ENCODE measurements at regions not wholly inside any gene's neighbourhood (a gene's known extent, or its start where the extent isn't known, plus 50 kb on each side); places are given as distances from the start of the nearest gene placed in this dataset.

DNA sequence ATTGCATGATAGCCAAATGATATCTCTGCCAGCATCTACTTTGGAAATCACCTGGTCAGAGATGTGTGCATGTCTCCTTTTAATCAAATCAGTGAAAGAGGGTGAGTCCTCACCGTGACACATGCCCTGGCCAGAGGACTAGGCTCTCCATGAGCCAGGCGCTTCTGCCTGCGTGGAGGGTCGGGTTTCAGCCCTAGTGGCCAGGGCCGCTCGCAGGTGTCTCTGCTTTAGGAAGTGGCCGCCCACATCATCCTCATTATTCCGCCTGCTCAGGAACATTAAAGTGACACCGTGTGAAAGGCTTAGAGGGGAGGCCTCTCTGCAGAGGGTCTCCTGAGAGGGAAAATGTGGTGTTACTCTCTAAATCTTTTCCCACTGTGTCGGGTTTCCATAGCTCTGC, 173.6 kb upstream of the PRKCQ start:
- TF ChIP-seq POLR2A (IDR thresholded peaks at IDR 0.05; ENCODE audit: insufficient read depth in 1 of 2, low read depth in 2 of 2, low read length in 2 of 2) = no peak
- TF ChIP-seq, protein P1, sequence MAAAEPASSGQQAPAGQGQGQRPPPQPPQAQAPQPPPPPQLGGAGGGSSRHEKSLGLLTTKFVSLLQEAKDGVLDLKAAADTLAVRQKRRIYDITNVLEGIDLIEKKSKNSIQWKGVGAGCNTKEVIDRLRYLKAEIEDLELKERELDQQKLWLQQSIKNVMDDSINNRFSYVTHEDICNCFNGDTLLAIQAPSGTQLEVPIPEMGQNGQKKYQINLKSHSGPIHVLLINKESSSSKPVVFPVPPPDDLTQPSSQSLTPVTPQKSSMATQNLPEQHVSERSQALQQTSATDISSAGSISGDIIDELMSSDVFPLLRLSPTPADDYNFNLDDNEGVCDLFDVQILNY (CRISPR knock-in tag; conservative IDR thresholded peaks at IDR 0.05) = no peak
- TF ChIP-seq SP4 (CRISPR knock-in tag; IDR thresholded peaks at IDR 0.05) = no peak
- TF ChIP-seq FOXJ3 (CRISPR knock-in tag; IDR thresholded peaks at IDR 0.05; ENCODE audit: borderline replicate concordance) = no peak
- no peak for TF ChIP-seq EZH2 (conservative IDR thresholded peaks at IDR 0.05; ENCODE audit: low read depth, low read length)
- TF ChIP-seq ZNF737 (CRISPR knock-in tag; IDR thresholded peaks at IDR 0.05; ENCODE audit: borderline replicate concordance) = no peak
- TF ChIP-seq, protein P2, sequence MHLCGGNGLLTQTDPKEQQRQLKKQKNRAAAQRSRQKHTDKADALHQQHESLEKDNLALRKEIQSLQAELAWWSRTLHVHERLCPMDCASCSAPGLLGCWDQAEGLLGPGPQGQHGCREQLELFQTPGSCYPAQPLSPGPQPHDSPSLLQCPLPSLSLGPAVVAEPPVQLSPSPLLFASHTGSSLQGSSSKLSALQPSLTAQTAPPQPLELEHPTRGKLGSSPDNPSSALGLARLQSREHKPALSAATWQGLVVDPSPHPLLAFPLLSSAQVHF (CRISPR knock-in tag; IDR thresholded peaks at IDR 0.05) = no peak
- TF ChIP-seq, protein P3, sequence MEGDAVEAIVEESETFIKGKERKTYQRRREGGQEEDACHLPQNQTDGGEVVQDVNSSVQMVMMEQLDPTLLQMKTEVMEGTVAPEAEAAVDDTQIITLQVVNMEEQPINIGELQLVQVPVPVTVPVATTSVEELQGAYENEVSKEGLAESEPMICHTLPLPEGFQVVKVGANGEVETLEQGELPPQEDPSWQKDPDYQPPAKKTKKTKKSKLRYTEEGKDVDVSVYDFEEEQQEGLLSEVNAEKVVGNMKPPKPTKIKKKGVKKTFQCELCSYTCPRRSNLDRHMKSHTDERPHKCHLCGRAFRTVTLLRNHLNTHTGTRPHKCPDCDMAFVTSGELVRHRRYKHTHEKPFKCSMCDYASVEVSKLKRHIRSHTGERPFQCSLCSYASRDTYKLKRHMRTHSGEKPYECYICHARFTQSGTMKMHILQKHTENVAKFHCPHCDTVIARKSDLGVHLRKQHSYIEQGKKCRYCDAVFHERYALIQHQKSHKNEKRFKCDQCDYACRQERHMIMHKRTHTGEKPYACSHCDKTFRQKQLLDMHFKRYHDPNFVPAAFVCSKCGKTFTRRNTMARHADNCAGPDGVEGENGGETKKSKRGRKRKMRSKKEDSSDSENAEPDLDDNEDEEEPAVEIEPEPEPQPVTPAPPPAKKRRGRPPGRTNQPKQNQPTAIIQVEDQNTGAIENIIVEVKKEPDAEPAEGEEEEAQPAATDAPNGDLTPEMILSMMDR (CRISPR knock-in tag; IDR thresholded peaks at IDR 0.05) = no peak
- no peak for TF ChIP-seq RNF2 (conservative IDR thresholded peaks at IDR 0.05; ENCODE audit: low read depth)
- no peak for TF ChIP-seq EHMT2 (IDR thresholded peaks at IDR 0.05; ENCODE audit: borderline replicate concordance, low read depth, low read length)
- TF ChIP-seq ZNF251 (CRISPR knock-in tag; IDR thresholded peaks at IDR 0.05) = no peak
- no peak for TF ChIP-seq ZNF569 (CRISPR knock-in tag; IDR thresholded peaks at IDR 0.05; ENCODE audit: borderline replicate concordance)
- TF ChIP-seq HNRNPLL (IDR thresholded peaks at IDR 0.05; ENCODE audit: low read depth, low read length, poor library complexity, severe bottlenecking) = no peak
